ENCODE measurements at regions not wholly inside any gene's neighbourhood (a gene's known extent, or its start where the extent isn't known, plus 50 kb on each side); places are given as distances from the start of the nearest gene placed in this dataset.
"Not testable (repeated sequence)": the region's sequence is repeated elsewhere in the genome, so short reads cannot be mapped to it uniquely, and the experiment has no call there.

- Mint-ChIP-seq H3K27me3 (peaks cover 4% of the 10 kb centered on the region), H3K4me1 (no peaks in the 10 kb centered on the region), H3K27ac (no peak overlapping the region), H3K36me3 (no peaks in the 10 kb centered on the region), H3K9me3 (peaks cover 0 to 1% (median 0%) of the 10 kb centered on the region in 7 donors), H3K4me3 (no peak overlapping the region)
- ATAC-seq (ENCODE audit: low read depth in 2 of 2) (no peak), DNase-seq (no peak)
- Histone ChIP-seq H3K4me3 (ENCODE audit: low read depth, low read length) (no peak overlapping the region), H3K27me3 (ENCODE audit: control insufficient read depth, insufficient read depth, low read length) (no peaks in the 10 kb centered on the region), H3K4me1 (ENCODE audit: control insufficient read depth, insufficient read depth, low read length, poor library complexity, severe bottlenecking) (no peaks in the 10 kb centered on the region), H3K36me3 (ENCODE audit: control insufficient read depth, insufficient read depth, low read length) (no peaks in the 10 kb centered on the region), H3K27ac (ENCODE audit: insufficient read depth, low read length, poor library complexity, severe bottlenecking) (no peak overlapping the region), H3K9me3 (ENCODE audit: control insufficient read depth in 2 of 2, low read length in 2 of 2) (no peaks in the 10 kb centered on the region)
These were observed 281.0 kb downstream of the TFAP2C start for GRCh38 chr20:56909918-56910714.

GRCh38 chr20:56911946-56912345 lies 282.8 kb downstream of the TFAP2C start:
- DNase-seq = no peak
- H3K36me3 ChIP-seq (ENCODE audit: control insufficient read depth, insufficient read depth, low read length) = no peaks in the 10 kb centered on the region
- H3K27me3 Mint-ChIP-seq = peaks cover 4% of the 10 kb centered on the region
- H3K4me1 Mint-ChIP-seq = no peaks in the 10 kb centered on the region
- H3K4me3 Mint-ChIP-seq = no peak overlapping the region
- H3K27ac ChIP-seq (ENCODE audit: insufficient read depth, low read length, poor library complexity, severe bottlenecking) = no peak overlapping the region
- peaks cover 0 to 1% (median 0%) of the 10 kb centered on the region in 7 donors for H3K9me3 Mint-ChIP-seq
- H3K27ac Mint-ChIP-seq = no peak overlapping the region
- no peaks in the 10 kb centered on the region for H3K4me1 ChIP-seq (ENCODE audit: control insufficient read depth, insufficient read depth, low read length, poor library complexity, severe bottlenecking)
- H3K36me3 Mint-ChIP-seq = no peaks in the 10 kb centered on the region
- ATAC-seq (ENCODE audit: low read depth in 2 of 2) = no peak
- no peak overlapping the region for H3K4me3 ChIP-seq (ENCODE audit: low read depth, low read length)
- no peaks in the 10 kb centered on the region for H3K27me3 ChIP-seq (ENCODE audit: control insufficient read depth, insufficient read depth, low read length)
- H3K9me3 ChIP-seq (ENCODE audit: control insufficient read depth in 2 of 2, low read length in 2 of 2) = no peaks in the 10 kb centered on the region

- Mint-ChIP-seq H3K27ac (no peak overlapping the region), H3K27me3 (peaks cover 4% of the 10 kb centered on the region)
These were observed 285.4 kb downstream of the TFAP2C start for GRCh38 chr20:56914532-56914931.

GRCh38 chr20:56916345-56916622 lies 287.2 kb downstream of the TFAP2C start:
- H3K4me1 Mint-ChIP-seq = no peaks in the 10 kb centered on the region
- no peaks in the 10 kb centered on the region for H3K36me3 Mint-ChIP-seq
- ATAC-seq (ENCODE audit: low read depth in 2 of 2) (no peak), DNase-seq (no peak)
- Histone ChIP-seq H3K27me3 (ENCODE audit: control insufficient read depth, insufficient read depth, low read length) (no peaks in the 10 kb centered on the region), H3K4me1 (ENCODE audit: control insufficient read depth, insufficient read depth, low read length, poor library complexity, severe bottlenecking) (no peaks in the 10 kb centered on the region), H3K36me3 (ENCODE audit: control insufficient read depth, insufficient read depth, low read length) (no peaks in the 10 kb centered on the region), H3K9me3 (ENCODE audit: control insufficient read depth in 2 of 2, low read length in 2 of 2) (no peaks in the 10 kb centered on the region), H3K27ac (ENCODE audit: insufficient read depth, low read length, poor library complexity, severe bottlenecking) (no peak overlapping the region), H3K4me3 (ENCODE audit: low read depth, low read length) (no peak overlapping the region)
- peaks cover under 1% of the 10 kb centered on the region for H3K27me3 Mint-ChIP-seq
- no peak overlapping the region for H3K4me3 Mint-ChIP-seq
- no peak overlapping the region for H3K27ac Mint-ChIP-seq
- H3K9me3 Mint-ChIP-seq = no peaks in the 10 kb centered on the region

More at GRCh38 chr20:56914532-56914931, 285.4 kb downstream of the TFAP2C start:
- Mint-ChIP-seq H3K36me3 (no peaks in the 10 kb centered on the region), H3K9me3 (no peaks in the 10 kb centered on the region), H3K4me1 (no peaks in the 10 kb centered on the region), H3K4me3 (no peak overlapping the region)
- Histone ChIP-seq H3K36me3 (ENCODE audit: control insufficient read depth, insufficient read depth, low read length) (no peaks in the 10 kb centered on the region), H3K9me3 (ENCODE audit: control insufficient read depth in 2 of 2, low read length in 2 of 2) (no peaks in the 10 kb centered on the region), H3K27me3 (ENCODE audit: control insufficient read depth, insufficient read depth, low read length) (no peaks in the 10 kb centered on the region), H3K4me1 (ENCODE audit: control insufficient read depth, insufficient read depth, low read length, poor library complexity, severe bottlenecking) (no peaks in the 10 kb centered on the region), H3K27ac (ENCODE audit: insufficient read depth, low read length, poor library complexity, severe bottlenecking) (no peak overlapping the region), H3K4me3 (ENCODE audit: low read depth, low read length) (no peak overlapping the region)
- no peak for ATAC-seq (ENCODE audit: low read depth in 2 of 2)
- no peak for DNase-seq

- H3K9me3 Mint-ChIP-seq; H3K36me3 ChIP-seq (ENCODE audit: control insufficient read depth, insufficient read depth, low read length); H3K4me1 Mint-ChIP-seq; H3K9me3 ChIP-seq (ENCODE audit: control insufficient read depth in 2 of 2, low read length in 2 of 2); H3K27ac Mint-ChIP-seq; H3K36me3 Mint-ChIP-seq; H3K27ac ChIP-seq (ENCODE audit: insufficient read depth, low read length, poor library complexity, severe bottlenecking); H3K4me1 ChIP-seq (ENCODE audit: control insufficient read depth, insufficient read depth, low read length, poor library complexity, severe bottlenecking); H3K4me3 ChIP-seq (ENCODE audit: low read depth, low read length); H3K4me3 Mint-ChIP-seq; DNase-seq; ATAC-seq (ENCODE audit: low read depth in 2 of 2): not testable (repeated sequence)
- H3K27me3 ChIP-seq (ENCODE audit: control insufficient read depth, insufficient read depth, low read length) = peaks cover 18% of the 10 kb centered on the region
- H3K27me3 Mint-ChIP-seq = peaks cover 32% of the 10 kb centered on the region
These were observed 290.9 kb downstream of the TFAP2C start for GRCh38 chr20:56920041-56920440.

GRCh38 chr20:56922497-56922896 lies 293.4 kb downstream of the TFAP2C start:
- Mint-ChIP-seq H3K27me3 (peaks cover 53% of the 10 kb centered on the region), H3K9me3 (peaks cover 0 to 3% (median 1%) of the 10 kb centered on the region in 7 donors), H3K4me1 (peaks cover 0 to 3% (median under 1%) of the 10 kb centered on the region in 4 donors), H3K36me3 (no peaks in the 10 kb centered on the region), H3K27ac (no peak overlapping the region), H3K4me3 (no peak overlapping the region)
- peaks cover 32% of the 10 kb centered on the region for H3K27me3 ChIP-seq (ENCODE audit: control insufficient read depth, insufficient read depth, low read length)
- DNase-seq (no peak), ATAC-seq (ENCODE audit: low read depth in 2 of 2) (no peak)
- no peaks in the 10 kb centered on the region for H3K9me3 ChIP-seq (ENCODE audit: control insufficient read depth in 2 of 2, low read length in 2 of 2)
- no peaks in the 10 kb centered on the region for H3K4me1 ChIP-seq (ENCODE audit: control insufficient read depth, insufficient read depth, low read length, poor library complexity, severe bottlenecking)
- no peak overlapping the region for H3K4me3 ChIP-seq (ENCODE audit: low read depth, low read length)
- H3K36me3 ChIP-seq (ENCODE audit: control insufficient read depth, insufficient read depth, low read length) = no peaks in the 10 kb centered on the region
- H3K27ac ChIP-seq (ENCODE audit: insufficient read depth, low read length, poor library complexity, severe bottlenecking) = no peak overlapping the region

- Mint-ChIP-seq H3K27me3 (peaks cover 71% of the 10 kb centered on the region), H3K36me3 (no peaks in the 10 kb centered on the region), H3K4me3 (no peak overlapping the region), H3K9me3 (peaks cover 0 to 3% (median 1%) of the 10 kb centered on the region in 7 donors), H3K27ac (no peak overlapping the region), H3K4me1 (peaks cover 0 to 3% (median under 1%) of the 10 kb centered on the region in 4 donors)
- Histone ChIP-seq H3K27ac (ENCODE audit: insufficient read depth, low read length, poor library complexity, severe bottlenecking) (no peak overlapping the region), H3K9me3 (ENCODE audit: control insufficient read depth in 2 of 2, low read length in 2 of 2) (no peaks in the 10 kb centered on the region), H3K36me3 (ENCODE audit: control insufficient read depth, insufficient read depth, low read length) (no peaks in the 10 kb centered on the region), H3K4me3 (ENCODE audit: low read depth, low read length) (no peak overlapping the region), H3K4me1 (ENCODE audit: control insufficient read depth, insufficient read depth, low read length, poor library complexity, severe bottlenecking) (no peaks in the 10 kb centered on the region), H3K27me3 (ENCODE audit: control insufficient read depth, insufficient read depth, low read length) (peaks cover 39% of the 10 kb centered on the region)
- no peak for DNase-seq
- ATAC-seq (ENCODE audit: low read depth in 2 of 2) = no peak
These were observed 295.4 kb downstream of the TFAP2C start for GRCh38 chr20:56924292-56925081.
